Amniotic stem cell (primary cell): ENCODE measurements at regions not wholly inside any gene's neighbourhood (a gene's known extent, or its start where the extent isn't known, plus 50 kb on each side); places are given as distances from the start of the nearest gene placed in this dataset.
"Not testable (repeated sequence)": the region's sequence is repeated elsewhere in the genome, so short reads cannot be mapped to it uniquely, and the experiment has no call there.

ENCODE experiments used
- DNase-seq: peaks from one replicate; lab custom pipeline; 2025; lab: John Stamatoyannopoulos, UW

- no peak for DNase-seq
Measured at GRCh38 chr11:28819741-28820140, 711.6 kb downstream of the METTL15 start.

DNA sequence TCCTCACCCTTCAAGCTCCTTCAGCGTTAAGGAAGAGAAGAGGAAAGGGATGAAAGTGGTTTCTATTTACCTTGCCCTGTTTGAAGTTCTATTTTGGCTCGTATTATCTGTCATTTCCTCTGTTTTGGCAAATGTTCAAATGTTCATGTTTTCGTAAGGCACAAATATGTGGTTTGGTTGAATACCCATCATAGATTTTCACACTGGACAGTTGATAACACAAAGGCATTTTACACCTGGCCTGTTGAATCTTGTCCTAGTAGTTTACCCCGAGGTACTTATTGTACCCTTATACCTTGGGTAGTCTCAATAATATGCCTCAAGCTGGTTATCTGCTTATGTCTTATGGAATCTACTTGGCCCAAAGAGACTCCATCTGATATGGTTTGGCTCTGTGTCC is 706.9 kb downstream of the METTL15 start:
- no peak for DNase-seq

GRCh38 chr11:28808771-28809170 is 700.6 kb downstream of the METTL15 start:
- no peak for DNase-seq

DNA sequence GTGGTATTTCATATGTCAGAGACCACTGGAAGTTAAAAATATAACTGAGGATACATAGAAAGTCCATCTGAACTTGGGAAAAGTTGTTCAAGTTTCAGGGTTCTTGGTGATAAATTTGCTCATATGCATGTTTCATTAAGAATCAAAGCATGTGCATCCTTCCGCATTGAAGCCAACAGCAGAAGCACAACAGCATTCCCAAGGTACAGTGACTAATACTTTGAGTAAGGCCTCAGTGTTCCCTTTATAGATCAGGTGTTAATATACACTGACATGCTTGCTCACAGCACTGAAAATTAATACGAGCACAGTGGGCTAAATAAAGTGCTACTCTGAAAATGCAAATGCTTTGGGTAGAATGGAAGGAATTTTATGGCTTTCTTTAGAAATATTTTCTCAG is 691.1 kb downstream of the METTL15 start:
- DNase-seq: no peak

- DNase-seq: no peak
Measured at GRCh38 chr11:28798286-28798685, 690.1 kb downstream of the METTL15 start.

- no peak for DNase-seq
Measured at GRCh38 chr11:28797536-28797935, 689.3 kb downstream of the METTL15 start.

- no peak for DNase-seq
Measured at GRCh38 chr11:28794405-28794804, 686.2 kb downstream of the METTL15 start.

DNA sequence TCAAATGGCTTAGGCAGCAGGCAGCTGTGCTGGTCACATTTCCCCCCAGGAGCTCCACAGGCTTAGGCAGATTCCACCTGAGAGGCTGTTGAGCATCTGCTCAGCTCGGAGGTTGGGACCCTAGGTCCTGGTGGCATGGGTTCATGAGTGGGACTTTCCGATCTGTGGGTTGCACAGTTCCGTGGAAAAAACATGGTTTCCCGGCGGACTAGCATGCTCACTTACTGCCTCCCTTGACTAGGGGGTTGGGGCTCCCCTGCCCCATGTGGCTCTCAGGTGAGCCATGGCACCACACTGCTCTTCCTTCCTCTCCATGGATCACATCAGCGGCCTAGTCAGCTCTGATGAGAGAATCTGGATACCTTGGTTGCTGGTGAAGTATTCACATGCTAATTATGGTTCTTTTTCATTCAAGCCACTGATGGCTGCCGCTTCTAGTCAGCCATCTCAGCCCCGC is 685.1 kb downstream of the METTL15 start:
- DNase-seq: no peak

- no peak for DNase-seq
Measured at GRCh38 chr11:28792856-28793255, 684.7 kb downstream of the METTL15 start.

DNA sequence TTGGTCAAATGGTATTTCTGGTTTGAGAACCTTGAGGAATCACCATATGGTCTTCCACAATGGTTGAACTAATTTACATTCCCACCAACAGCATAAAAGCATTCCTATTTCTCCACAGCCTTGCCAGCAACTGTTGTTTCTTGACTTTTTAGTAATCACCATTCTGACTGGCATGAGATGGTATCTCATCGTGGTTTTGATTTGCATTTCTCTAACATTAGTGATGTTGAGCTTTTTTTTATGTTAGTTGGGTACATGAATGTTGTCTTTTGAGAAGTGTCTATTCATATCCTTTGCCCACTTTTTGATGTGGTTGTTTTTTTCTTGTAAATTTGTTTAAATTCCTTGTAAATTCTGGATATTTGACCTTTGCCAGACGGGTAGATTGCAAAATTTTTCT is 679.7 kb downstream of the METTL15 start:
- DNase-seq: not testable (repeated sequence)

- DNase-seq: no peak
Measured at GRCh38 chr11:28777126-28777525, 668.9 kb downstream of the METTL15 start.

GRCh38 chr11:28773606-28774005 is 665.4 kb downstream of the METTL15 start:
- no peak for DNase-seq

DNA sequence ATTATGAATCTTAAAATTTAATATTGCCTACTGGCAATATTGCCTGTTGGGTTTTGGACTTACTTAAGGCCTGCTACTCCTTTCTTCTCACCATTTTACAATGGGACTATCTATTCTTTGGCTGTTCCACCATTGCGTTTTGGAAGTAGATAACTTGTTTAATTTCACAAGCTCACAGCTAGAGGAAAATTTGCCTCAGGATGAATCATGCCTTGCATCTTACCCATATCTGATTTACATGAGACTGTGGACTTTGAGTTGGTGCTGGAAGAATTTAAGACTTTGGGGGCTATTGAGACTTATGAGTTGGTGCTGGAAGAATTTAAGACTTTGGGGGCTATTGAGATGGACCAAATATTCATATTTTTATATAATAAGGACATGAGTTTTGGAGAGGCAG is 662.6 kb downstream of the METTL15 start:
- no peak for DNase-seq

- peak; percentile 26 for DNase-seq
Measured at GRCh38 chr11:28767574-28767973, 659.4 kb downstream of the METTL15 start.

GRCh38 chr11:28763876-28764275 is 655.7 kb downstream of the METTL15 start:
- no peak for DNase-seq

DNA sequence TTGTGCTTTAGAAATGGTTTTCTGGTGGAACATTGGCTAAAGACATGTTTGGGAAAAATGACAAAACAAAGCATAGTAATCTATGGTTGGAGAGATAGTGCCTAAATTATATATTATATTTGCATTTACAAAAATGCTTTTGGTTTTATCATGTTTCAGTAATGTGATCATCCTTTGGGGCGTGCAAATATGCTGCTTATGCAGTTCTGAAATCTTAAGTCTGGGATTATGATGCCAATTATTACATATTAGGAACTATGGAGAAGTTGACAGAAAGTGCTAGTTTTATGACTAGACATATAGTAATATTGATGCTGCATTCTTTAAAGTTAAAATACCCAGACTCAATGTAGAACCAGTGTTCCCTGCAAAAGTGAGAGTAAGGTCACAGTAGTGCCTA is 655.0 kb downstream of the METTL15 start:
- DNase-seq: no peak

GRCh38 chr11:28760676-28761390 is 652.6 kb downstream of the METTL15 start:
- no peak for DNase-seq

DNA sequence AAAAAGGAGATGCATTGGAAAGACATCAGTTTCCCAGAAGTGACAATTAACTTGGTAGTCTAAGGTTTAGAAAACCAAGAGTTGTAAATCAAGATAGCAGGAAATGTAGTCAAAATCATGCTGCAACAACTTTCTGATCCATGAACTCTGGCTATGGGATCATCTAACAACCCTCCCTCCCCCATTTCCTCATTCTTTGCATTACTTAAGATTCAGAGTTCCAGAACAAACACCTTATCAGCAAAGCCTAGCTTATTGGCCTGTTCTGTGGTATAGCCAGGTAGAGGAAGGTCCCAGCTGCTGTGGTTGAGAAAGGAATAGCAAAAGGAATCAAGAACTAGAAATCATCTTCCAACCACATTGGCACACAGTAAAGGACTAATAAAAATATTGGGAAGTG is 651.1 kb downstream of the METTL15 start:
- DNase-seq: no peak

GRCh38 chr11:28757725-28758515 is 649.7 kb downstream of the METTL15 start:
- DNase-seq: no peak

- DNase-seq: no peak
Measured at GRCh38 chr11:28756977-28757376, 648.8 kb downstream of the METTL15 start.

DNA sequence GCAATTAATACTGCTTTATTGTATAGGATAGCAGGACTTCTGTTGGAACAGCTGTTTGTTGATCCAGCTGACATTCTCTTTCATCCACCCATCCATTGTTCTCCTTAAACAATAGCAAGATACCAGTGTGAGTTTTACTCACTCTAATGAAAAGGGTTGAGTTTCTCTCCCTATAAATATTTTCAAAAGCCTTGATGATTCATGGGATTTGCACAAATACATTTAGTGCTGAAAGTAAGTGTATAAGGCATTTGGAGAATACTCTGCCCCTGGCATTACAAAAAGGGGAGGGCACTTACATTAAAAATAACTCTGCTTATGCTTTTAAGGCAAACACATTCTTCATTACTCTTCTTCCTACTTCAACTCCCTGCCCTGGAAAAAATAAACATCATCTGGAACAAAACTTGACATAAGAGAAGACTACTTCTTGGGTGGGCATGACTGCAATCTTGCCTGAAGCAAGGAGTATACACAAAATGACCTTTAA is 634.9 kb downstream of the METTL15 start:
- DNase-seq: peak; percentile 34

- no peak for DNase-seq
Measured at GRCh38 chr11:28739489-28740280, 631.5 kb downstream of the METTL15 start.
